GM21825 (cell line): ENCODE measurements at regions not wholly inside any gene's neighbourhood (a gene's known extent, or its start where the extent isn't known, plus 50 kb on each side); places are given as distances from the start of the nearest gene placed in this dataset.
A peak's percentile ranks its signal among the peaks of the same experiment; 100 is the strongest.

ENCODE experiments used
- ATAC-seq: cut with Tn5 transposase; IDR thresholded peaks from one replicate; pipeline ENCODE4 v1.9.1; 2021; ENCODE audit warnings: mild to moderate bottlenecking, moderate library complexity; ENCODE audit not compliant: unreplicated experiment

GRCh38 chr4:22129454-22130029 lies 181.0 kb upstream of the KCNIP4 start:
- ATAC-seq = no peak

- ATAC-seq = no peak
These were observed 173.5 kb upstream of the KCNIP4 start for GRCh38 chr4:22122062-22122461.

GRCh38 chr4:22115262-22115661 lies 166.7 kb upstream of the KCNIP4 start:
- ATAC-seq = no peak

GRCh38 chr4:22103768-22104167 lies 155.2 kb upstream of the KCNIP4 start:
- no peak for ATAC-seq

GRCh38 chr4:22099896-22100295 lies 151.3 kb upstream of the KCNIP4 start:
- no peak for ATAC-seq

GRCh38 chr4:22097596-22097995 lies 149.0 kb upstream of the KCNIP4 start:
- ATAC-seq = no peak

- ATAC-seq = no peak
These were observed 145.6 kb upstream of the KCNIP4 start for GRCh38 chr4:22094217-22094616.

GRCh38 chr4:22093126-22093525 lies 144.6 kb upstream of the KCNIP4 start:
- ATAC-seq = no peak

- ATAC-seq = no peak
These were observed 143.3 kb upstream of the KCNIP4 start for GRCh38 chr4:22091906-22092305.

GRCh38 chr4:22091352-22091717 lies 142.8 kb upstream of the KCNIP4 start:
- no peak for ATAC-seq

- ATAC-seq = no peak
These were observed 142.2 kb upstream of the KCNIP4 start for GRCh38 chr4:22090661-22091351.

- no peak for ATAC-seq
These were observed 129.0 kb upstream of the KCNIP4 start for GRCh38 chr4:22077571-22077970.

- ATAC-seq = no peak
These were observed 124.2 kb upstream of the KCNIP4 start for GRCh38 chr4:22072726-22073125.

- ATAC-seq = no peak
These were observed 123.7 kb upstream of the KCNIP4 start for GRCh38 chr4:22072240-22072639.

GRCh38 chr4:22071749-22072148 lies 123.2 kb upstream of the KCNIP4 start:
- peak; percentile 76 for ATAC-seq

- ATAC-seq = no peak
These were observed 121.7 kb upstream of the KCNIP4 start for GRCh38 chr4:22070256-22070655.

GRCh38 chr4:22063613-22064012 lies 115.0 kb upstream of the KCNIP4 start:
- ATAC-seq = no peak

GRCh38 chr4:22062676-22063075 lies 114.1 kb upstream of the KCNIP4 start:
- ATAC-seq = no peak

GRCh38 chr4:22055954-22056353 lies 107.4 kb upstream of the KCNIP4 start:
- no peak for ATAC-seq

GRCh38 chr4:22052076-22052475 lies 103.5 kb upstream of the KCNIP4 start:
- ATAC-seq = no peak

- ATAC-seq = no peak
These were observed 99.8 kb upstream of the KCNIP4 start for GRCh38 chr4:22048323-22048722.

- ATAC-seq = no peak
These were observed 99.2 kb upstream of the KCNIP4 start for GRCh38 chr4:22047793-22048192.

- no peak for ATAC-seq
These were observed 96.6 kb upstream of the KCNIP4 start for GRCh38 chr4:22045051-22045630.
